Esophagus (tissue), 2 donors: ENCODE measurements at regions not wholly inside any gene's neighbourhood (a gene's known extent, or its start where the extent isn't known, plus 50 kb on each side); places are given as distances from the start of the nearest gene placed in this dataset.

Source experiments
- H3K27ac ChIP-seq, 2 donors: one replicate each; pipeline ENCODE4 v1.5.1; 2013; ENCODE audit warnings: low read depth in 2 of 2, mild to moderate bottlenecking in 2 of 2, inconsistent platforms in 1 of 2, low read length in 1 of 2, moderate library complexity in 1 of 2
- H3K27me3 ChIP-seq, 2 donors: one replicate each; pipeline ENCODE4 v1.6.1; 2013; ENCODE audit warnings: low read length in 2 of 2, control low read depth in 1 of 2, mild to moderate bottlenecking in 1 of 2; ENCODE audit not compliant: insufficient read depth in 2 of 2, control insufficient read depth in 1 of 2
- H3K36me3 ChIP-seq, 2 donors: one replicate each; pipeline ENCODE4 v1.6.1; 2013; ENCODE audit warnings: low read length in 1 of 2; ENCODE audit not compliant: control insufficient read depth in 2 of 2, insufficient read depth in 2 of 2
- H3K4me1 ChIP-seq, 2 donors: one replicate each; pipeline ENCODE4 v1.6.1; 2013; ENCODE audit warnings: low read length in 1 of 2; ENCODE audit not compliant: control insufficient read depth in 2 of 2, insufficient read depth in 2 of 2
- H3K4me3 ChIP-seq, 2 donors: one replicate each; pipeline ENCODE4 v1.5.1; 2013; ENCODE audit warnings: low read length in 2 of 2, mild to moderate bottlenecking in 2 of 2, low read depth in 1 of 2, moderate library complexity in 1 of 2
- H3K9me3 ChIP-seq, 2 donors: one replicate each; pipeline ENCODE4 v1.6.1; 2013; ENCODE audit warnings: mild to moderate bottlenecking in 2 of 2, low read depth in 1 of 2, low read length in 1 of 2, moderate library complexity in 1 of 2; ENCODE audit not compliant: control insufficient read depth in 2 of 2, insufficient read depth in 1 of 2
- WGBS, 2 donors: extraction: QIAGEN DNeasy Blood & Tissue Kit; methylation state at CpG; one replicate each; pipeline ENCODE4 v1.1.7; 2013; 5-methylcytosine and 5-hydroxymethylcytosine counted together
- donor health status: healthy with polysubstance abuse.
- donor health status: Bipolar disorder and iron deficiency.

GRCh38 chr16:48442379-48442778, 57.2 kb upstream of the SIAH1 start:
- Histone ChIP-seq H3K4me1 (peaks cover 0 to 2% of the 10 kb centered on the region in 2 donors), H3K9me3 (no peaks in the 10 kb centered on the region), H3K27ac (no peak overlapping the region)

GRCh38 chr16:48441863-48442279, 56.7 kb upstream of the SIAH1 start:
- WGBS, 2 donors = 81 to 89% methylated on average over 5 of the region's 5 CpGs
- Histone ChIP-seq H3K36me3 (no peaks in the 10 kb centered on the region), H3K9me3 (no peaks in the 10 kb centered on the region)

More at GRCh38 chr16:48442379-48442778, 57.2 kb upstream of the SIAH1 start:
- no peaks in the 10 kb centered on the region for H3K36me3 ChIP-seq
- H3K4me3 ChIP-seq = no peak overlapping the region
- H3K27me3 ChIP-seq = no peaks in the 10 kb centered on the region

GRCh38 chr16:48441106-48441505, 55.9 kb upstream of the SIAH1 start:
- Histone ChIP-seq H3K27me3 (no peaks in the 10 kb centered on the region), H3K4me3 (no peak overlapping the region), H3K27ac (no peak overlapping the region), H3K36me3 (no peaks in the 10 kb centered on the region), H3K4me1 (no peaks in the 10 kb centered on the region), H3K9me3 (no peaks in the 10 kb centered on the region)
- WGBS, 2 donors = 78 to 85% methylated on average over 6 of the region's 6 CpGs

More at GRCh38 chr16:48441863-48442279, 56.7 kb upstream of the SIAH1 start:
- H3K4me1 ChIP-seq = peaks cover 0 to 2% of the 10 kb centered on the region in 2 donors
- no peak overlapping the region for H3K27ac ChIP-seq
- no peak overlapping the region for H3K4me3 ChIP-seq
- H3K27me3 ChIP-seq = no peaks in the 10 kb centered on the region

- Histone ChIP-seq H3K9me3 (no peaks in the 10 kb centered on the region), H3K27me3 (no peaks in the 10 kb centered on the region)
- WGBS, 2 donors = 56 to 58% methylated on average over 5 of the region's 5 CpGs
Observed at GRCh38 chr16:48438414-48438813, 53.2 kb upstream of the SIAH1 start.

GRCh38 chr16:48435906-48436305, 50.7 kb upstream of the SIAH1 start:
- Histone ChIP-seq H3K4me3 (no peak overlapping the region), H3K27ac (no peak overlapping the region), H3K27me3 (no peaks in the 10 kb centered on the region), H3K36me3 (no peaks in the 10 kb centered on the region), H3K9me3 (no peaks in the 10 kb centered on the region), H3K4me1 (no peaks in the 10 kb centered on the region)
- WGBS, 2 donors = 79% methylated on average over 6 of the region's 6 CpGs

More at GRCh38 chr16:48438414-48438813, 53.2 kb upstream of the SIAH1 start:
- Histone ChIP-seq H3K4me3 (no peak overlapping the region), H3K27ac (no peak overlapping the region), H3K4me1 (no peaks in the 10 kb centered on the region), H3K36me3 (no peaks in the 10 kb centered on the region)

GRCh38 chr16:48435318-48435680, 50.1 kb upstream of the SIAH1 start:
- 75 to 80% methylated on average over 7 of the region's 7 CpGs for WGBS, 2 donors
- Histone ChIP-seq H3K4me3 (no peak overlapping the region), H3K27ac (no peak overlapping the region), H3K27me3 (no peaks in the 10 kb centered on the region), H3K4me1 (no peaks in the 10 kb centered on the region), H3K9me3 (no peaks in the 10 kb centered on the region), H3K36me3 (no peaks in the 10 kb centered on the region)
